ENCODE measurements at regions not wholly inside any gene's neighbourhood (a gene's known extent, or its start where the extent isn't known, plus 50 kb on each side); places are given as distances from the start of the nearest gene placed in this dataset.

- CTCF ChIA-PET (ENCODE audit: low intra/inter-chr PET ratio, low total read pairs): no interaction called here
- POLR2A ChIA-PET: no interaction called here
- no peak for ATAC-seq
- Histone ChIP-seq H3K36me3 (replicated peaks in 1 of 2; ENCODE audit: control insufficient read depth in 1 of 2, insufficient read depth in 2 of 2, low read length in 2 of 2) (no peaks in the 10 kb centered on the region), H3K4me3 (replicated peaks in 1 of 3; ENCODE audit: insufficient read depth in 1 of 3, low read depth in 2 of 3, low read length in 3 of 3) (no peak overlapping the region), H3K27me3 (ENCODE audit: control insufficient read depth in 1 of 2, insufficient read depth in 2 of 2, low read length in 2 of 2) (peaks cover 2 to 27% of the 10 kb centered on the region in 2 experiments; a peak in 3 of 5 replicates), H4K20me1 (ENCODE audit: insufficient read depth, low read length) (no peaks in the 10 kb centered on the region), H3K4me1 (ENCODE audit: insufficient read depth, low read length) (no peaks in the 10 kb centered on the region), H3K4me2 (ENCODE audit: low read depth, low read length) (no peak overlapping the region), H3K27ac (ENCODE audit: extremely low read length, insufficient read depth, low read length) (no peak overlapping the region), H2AFZ (ENCODE audit: low read length) (no peak overlapping the region), H3K79me2 (ENCODE audit: insufficient read depth, low read length) (no peaks in the 10 kb centered on the region), H3K9ac (ENCODE audit: insufficient read depth, low read depth, low read length) (no peak overlapping the region), H3K9me3 (ENCODE audit: low read length) (no peaks in the 10 kb centered on the region)
- intact Hi-C loops (cut with micrococcal nuclease; ENCODE audit: unreplicated experiment) (no loop called here), in situ Hi-C loops (cut with HindIII; ENCODE audit: extremely low pct_ligation_motif_present, low pct_unique_long_range_greater_than_20kb) (loop anchor here (5.0 kb wide), 1 partner anchor 653 kb away; no protein-coding TSS in a partner anchor)
- WGBS (ENCODE audit: low lambda C conversion rate): 20% methylated on average over 13 of the region's 13 CpGs
- no peak for TF ChIP-seq MXD1 (CRISPR knock-in tag; IDR thresholded peaks at IDR 0.05)
- TF ChIP-seq SYNCRIP (IDR thresholded peaks at IDR 0.05; ENCODE audit: insufficient read depth, low read depth, low read length): no peak
- no peak for TF ChIP-seq PHB2 (IDR thresholded peaks at IDR 0.05; ENCODE audit: partially characterized antibody)
- TF ChIP-seq HDAC6 (IDR thresholded peaks at IDR 0.05; ENCODE audit: low read depth, low read length): no peak
- TF ChIP-seq PATZ1 (CRISPR knock-in tag; IDR thresholded peaks at IDR 0.05): no peak
- TF ChIP-seq GPN1 (CRISPR knock-in tag; IDR thresholded peaks at IDR 0.05; ENCODE audit: borderline replicate concordance): no peak
- TF ChIP-seq ZHX1 (CRISPR knock-in tag; IDR thresholded peaks at IDR 0.05; ENCODE audit: low read depth): no peak
- TF ChIP-seq NR0B2 (CRISPR knock-in tag; IDR thresholded peaks at IDR 0.05): no peak
- no peak for TF ChIP-seq ZNF570 (CRISPR knock-in tag; IDR thresholded peaks at IDR 0.05; ENCODE audit: borderline replicate concordance)
- no peak for TF ChIP-seq ETV6 (CRISPR knock-in tag; conservative IDR thresholded peaks at IDR 0.05)
- TF ChIP-seq SMARCE1 (IDR thresholded peaks at IDR 0.05; ENCODE audit: borderline replicate concordance): no peak
- no peak for TF ChIP-seq CAMTA2 (CRISPR knock-in tag; IDR thresholded peaks at IDR 0.05; ENCODE audit: borderline replicate concordance)
- TF ChIP-seq ZMAT3 (CRISPR knock-in tag; conservative IDR thresholded peaks at IDR 0.05): no peak
- DNase-seq (ENCODE audit: low spot score): no peak
- no TSS peak for BruUV-seq (replicated peaks)
- no peak for FAIRE-seq
Measured at GRCh38 chr22:47839595-47840227, 1077.3 kb downstream of the TBC1D22A start.

Data from HepG2 (cell line).